Suppressor macrophage (primary cell): ENCODE measurements at regions not wholly inside any gene's neighbourhood (a gene's known extent, or its start where the extent isn't known, plus 50 kb on each side); places are given as distances from the start of the nearest gene placed in this dataset.

Source experiments
- DNase-seq, 4 experiments: peaks; one replicate each; pipeline ENCODE4 v3.0.0-alpha.2; 2020 to 2022

DNA sequence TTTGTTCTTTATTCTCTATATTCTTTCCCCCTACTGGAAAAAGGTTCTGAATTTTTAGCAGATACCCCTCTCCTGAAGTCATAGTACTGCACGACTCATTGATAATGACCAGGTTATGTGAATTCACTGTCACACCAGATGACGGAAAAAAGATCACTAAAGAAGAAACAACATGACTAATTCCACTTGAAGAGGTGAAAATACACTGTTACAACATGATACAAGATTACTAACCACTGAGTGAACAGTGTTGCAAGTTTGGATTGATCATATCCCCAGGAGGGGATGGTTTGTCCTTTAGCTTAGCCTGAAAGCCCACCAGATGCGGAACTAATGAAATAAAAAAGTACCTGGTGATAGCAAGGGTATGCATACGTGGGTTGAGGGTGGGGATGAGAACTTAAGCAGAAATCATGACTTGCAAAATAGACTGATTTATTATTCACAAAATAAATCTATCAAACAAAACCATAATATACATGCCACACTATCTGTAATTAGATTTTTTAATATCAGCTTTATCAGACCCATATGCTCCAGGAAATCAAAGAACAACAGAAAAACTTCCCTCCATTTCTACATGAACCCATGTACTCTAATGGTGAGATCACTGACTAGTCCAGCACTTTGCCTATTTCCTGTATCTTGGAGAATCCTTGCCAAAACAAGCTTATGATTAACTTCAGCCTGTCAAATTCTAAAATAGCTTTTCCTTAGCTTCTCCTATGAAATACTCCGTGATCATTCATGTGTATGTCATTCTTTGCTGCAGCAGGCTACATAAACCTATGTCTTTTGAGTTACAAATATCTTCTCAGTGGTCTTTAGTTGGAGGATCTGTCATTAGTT is 257.4 kb upstream of the AGA start:
- DNase-seq: no peak

DNA sequence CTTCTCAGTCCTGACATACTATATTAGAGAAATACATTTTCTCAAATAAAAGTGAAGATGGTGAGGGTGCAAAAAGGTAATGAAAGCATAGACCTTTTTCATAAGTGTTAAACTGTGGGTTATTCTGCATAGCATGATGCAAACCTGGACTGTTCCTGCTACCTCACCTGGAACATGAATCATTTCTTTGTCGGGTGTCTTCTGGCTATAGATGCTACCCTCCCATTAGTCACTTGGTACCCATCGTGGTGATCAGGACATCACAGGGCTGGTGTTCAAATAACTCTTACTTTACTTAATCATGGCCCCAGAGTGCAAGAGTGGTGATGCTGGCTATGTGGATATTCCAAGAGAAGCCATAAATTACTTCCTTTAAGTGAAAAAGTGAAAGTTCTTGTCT is 264.7 kb upstream of the AGA start:
- DNase-seq: no peak

DNA sequence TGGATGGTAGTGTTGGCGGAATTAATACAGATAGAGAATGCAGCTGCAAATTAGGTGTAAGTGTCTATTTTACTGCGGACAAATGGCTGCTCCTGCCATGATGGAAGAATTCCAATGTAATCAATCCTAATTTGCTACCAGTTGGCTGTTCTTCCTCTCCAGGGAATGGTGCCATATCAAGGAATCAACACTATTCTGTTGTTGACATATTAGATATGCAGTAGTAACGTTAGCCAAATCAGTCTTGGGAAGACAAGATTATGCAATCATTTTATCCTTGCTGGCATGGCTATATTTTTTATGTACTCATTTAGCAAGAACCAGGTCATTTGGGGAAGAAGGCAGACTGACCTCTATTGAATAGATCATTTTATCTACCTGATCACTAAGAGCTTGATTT is 271.2 kb upstream of the AGA start:
- DNase-seq: no peak

DNA sequence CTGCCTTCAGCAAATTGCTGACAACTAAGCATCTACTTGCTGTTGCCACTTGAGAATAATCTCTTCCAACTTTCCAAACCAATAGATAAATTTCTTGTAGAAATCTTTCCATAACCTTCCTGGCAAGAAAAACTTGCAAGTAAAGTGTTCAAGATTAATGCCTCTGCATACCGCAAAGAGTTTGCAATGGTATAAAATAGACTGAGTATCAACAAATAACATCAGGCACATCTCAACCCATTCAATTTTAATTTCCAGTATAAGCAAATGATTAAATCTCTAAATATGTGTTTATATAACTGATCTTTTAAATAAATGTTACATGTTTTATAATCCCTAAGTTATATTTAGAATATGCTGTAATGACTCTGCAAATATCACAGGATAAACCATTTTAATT is 275.2 kb upstream of the AGA start:
- no peak for DNase-seq

DNA sequence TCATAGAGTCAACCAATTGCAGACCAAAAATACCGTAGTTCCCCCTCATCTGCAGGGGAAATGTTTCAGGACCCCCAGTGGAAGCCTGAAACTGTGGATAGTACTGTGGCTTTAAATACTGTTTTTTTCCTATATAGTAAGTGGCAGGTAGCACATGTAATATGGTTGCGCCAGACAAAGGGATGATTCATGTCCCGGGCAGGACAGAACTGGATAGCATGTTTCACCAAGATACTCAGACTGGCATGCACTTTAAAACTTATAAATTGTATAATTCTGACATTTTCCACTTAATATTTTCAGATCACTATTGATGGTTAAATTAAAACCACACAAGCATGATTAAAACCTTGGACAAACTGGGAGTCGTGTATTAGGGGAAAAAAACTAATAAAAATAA is 276.3 kb upstream of the AGA start:
- DNase-seq: no peak

DNA sequence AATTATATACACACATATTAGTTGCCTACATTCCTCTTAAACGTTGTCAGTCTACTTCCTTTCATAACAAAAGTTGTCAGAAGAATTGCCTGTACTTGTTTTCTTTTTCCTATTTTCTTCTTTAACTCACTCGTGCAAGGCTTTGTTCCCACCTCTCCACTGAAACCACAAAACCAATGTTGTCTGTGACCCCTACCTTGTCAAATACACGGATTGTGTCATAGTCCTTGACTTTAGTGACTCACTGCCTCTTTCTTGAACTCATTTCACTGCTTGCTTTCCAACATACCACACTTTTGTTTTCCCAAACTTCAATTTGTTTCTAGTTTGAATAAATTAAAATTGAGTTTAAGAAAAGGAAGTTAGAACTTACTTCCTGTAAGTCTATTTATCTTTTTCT is 283.9 kb upstream of the AGA start:
- DNase-seq: no peak

DNA sequence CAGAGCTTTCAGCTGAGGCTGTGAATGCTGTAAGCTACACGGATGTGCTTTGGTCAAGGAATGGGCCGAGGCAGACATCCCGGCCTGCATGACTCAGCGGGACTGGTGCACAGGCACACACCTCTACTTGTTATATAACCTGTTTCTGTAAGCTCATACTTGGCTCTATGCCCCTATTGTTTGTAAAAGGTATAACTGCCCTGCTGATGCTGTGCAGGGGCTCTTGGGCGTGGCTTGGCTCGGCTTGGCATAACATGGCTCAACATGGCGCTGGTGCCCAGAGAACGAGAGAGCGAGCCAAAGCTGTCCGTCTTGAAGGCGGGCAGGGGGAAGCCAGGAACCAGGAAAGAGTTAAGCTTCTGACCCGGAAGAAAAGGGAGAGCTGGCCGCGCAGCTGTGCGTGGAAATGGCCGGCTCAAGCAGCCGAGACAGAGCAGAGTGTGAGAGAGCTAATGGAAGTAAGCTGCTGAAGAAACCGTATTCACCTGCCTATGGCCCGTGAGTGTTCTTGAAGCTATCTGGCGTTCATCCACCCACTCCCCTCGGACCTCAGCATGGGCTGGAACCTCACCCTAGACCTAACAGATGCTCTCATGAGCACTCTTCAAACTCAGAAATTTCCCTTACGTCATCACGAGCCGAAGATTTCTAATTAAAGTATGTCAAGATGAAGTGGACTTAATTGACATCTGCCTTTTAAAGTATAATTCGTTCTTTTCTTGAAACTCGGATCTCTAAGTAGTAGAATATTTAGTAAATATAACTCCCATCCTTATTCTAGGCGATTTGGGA is 286.3 kb upstream of the AGA start:
- no peak for DNase-seq

DNA sequence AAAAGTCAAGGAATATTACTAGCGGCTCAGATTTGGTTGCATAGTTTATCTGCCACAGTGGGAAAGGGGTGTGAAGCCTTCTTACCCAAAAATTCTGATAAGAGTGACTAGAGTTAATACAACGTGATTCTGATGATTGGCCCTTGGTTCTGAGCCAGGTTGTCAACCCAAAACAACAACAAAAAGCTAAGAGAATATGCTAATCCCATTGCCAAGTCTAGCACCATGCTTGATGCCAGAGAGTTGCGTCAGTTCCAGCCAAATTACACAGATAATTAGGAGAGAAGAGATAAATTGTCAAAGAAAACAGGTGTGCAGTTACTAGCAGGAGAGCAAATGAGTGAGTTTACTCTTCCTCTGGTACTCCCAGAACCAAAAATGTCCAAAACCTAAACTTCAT is 287.4 kb upstream of the AGA start:
- DNase-seq: no peak

DNA sequence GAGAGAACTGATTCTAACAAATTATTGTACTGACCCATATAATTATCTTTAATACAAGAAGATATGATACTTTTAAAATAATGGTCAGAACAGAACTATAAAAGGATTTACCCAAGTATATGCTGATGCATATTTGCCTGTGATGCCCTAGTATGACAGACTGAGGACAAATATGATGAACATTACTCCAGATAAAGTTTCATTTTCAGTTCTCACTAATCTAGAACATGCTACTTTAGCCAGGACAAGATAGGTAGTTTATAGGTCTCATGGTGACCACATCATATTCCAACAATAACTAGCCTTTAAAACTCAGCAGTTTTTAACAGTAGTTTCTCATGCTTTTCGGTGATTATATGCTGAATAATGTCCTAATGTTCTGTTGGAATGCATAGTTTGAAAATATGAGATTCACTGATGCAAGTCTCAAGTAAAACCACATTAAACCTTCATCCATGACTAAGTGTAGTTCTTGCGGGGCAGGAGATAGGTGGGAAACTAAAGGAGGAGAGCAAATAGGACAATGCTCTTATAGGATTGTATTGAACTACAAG is 295.2 kb upstream of the AGA start:
- no peak for DNase-seq

DNA sequence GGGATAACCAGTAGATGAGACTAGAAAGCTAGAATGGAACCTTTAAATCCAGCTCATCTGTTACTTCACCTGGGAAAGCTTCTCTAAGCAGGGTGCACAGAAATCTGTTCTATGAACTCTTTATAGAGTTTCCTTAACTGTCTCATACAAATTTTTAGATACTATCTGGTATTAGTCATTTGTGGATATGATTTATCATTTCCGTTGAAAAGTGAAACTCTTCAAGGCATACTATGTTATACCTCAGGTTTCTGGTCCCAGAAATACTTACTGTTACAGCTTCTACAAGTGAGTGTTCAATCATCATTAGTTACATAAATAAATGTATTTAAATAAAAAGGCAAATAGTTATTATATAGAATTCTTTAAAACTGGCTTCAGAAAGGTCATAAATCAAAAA is 298.3 kb upstream of the AGA start:
- DNase-seq: no peak

DNA sequence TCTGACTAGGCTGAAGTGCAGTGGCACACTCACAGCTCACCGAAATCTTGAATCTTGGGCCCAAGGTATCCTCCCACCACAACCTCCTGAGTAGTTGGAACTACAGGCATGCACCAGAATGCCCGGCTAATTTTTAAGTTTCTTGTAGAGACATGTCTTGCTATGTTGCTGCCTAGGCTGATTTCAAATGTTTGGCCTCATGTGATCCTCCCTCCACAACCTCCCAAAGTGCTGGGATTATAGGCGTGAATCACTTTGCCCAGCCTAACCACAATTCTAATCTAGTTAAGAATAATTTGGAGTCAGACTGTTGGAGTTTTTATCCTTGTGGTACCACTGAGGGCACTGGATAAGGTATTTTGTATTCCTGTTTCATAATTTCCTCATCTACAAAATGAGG is 317.5 kb upstream of the AGA start:
- DNase-seq: no peak

DNA sequence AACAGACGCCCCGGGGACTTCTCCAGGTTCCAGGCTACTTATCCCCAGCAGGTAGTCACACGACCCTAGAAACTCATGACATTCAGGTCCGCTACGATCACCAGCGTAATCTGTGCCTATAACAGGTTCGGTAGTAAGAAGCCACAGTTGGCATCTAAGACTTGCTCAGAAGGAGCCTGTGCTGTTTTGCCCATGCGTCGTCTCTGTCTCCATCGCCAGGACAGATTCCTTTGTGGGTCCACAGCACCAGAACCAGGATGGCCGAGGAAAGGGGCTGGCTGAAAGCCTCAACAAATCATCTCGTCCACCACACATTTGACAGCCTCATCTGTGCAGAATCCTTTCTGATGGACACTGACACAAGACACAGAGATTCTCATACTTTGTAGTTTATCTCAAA is 319.5 kb upstream of the AGA start:
- DNase-seq: no peak

DNA sequence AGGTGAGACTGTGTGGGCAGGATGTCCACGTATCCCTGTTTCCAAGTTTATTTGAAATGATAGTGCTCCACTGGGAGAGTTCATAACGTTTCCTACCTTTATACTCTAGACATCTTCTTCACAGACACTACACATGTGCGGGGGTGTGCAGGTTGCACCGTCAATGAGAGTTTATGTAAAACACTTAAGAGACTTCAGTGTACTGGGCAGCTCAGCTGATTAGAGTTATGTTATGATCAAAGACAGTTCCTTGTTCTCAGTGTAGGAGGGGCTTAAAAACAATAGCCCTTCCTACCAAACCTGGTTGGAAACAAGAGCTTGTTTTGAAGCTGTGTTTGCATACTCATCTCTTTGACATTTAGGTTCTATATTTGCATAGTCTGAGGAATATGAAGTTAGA is 326.9 kb upstream of the AGA start:
- no peak for DNase-seq

DNA sequence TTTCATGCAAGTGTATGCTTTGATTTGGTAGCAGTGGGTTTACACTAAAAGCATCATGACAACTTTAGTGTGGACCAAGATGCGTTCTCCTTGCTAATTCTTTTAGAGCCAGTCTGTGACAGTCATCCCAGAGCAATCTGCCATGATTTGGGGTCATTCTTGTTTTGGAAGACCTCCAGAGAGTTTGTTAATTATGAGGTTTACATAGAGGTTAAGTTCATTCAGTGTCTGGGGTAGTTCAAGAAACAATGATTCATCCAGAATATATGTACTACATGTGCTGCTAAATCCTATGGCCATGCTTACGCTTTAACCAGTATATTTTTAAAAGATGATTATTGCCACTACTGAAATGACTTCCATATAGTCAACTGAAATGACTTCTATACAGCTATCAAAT is 328.5 kb upstream of the AGA start:
- DNase-seq: no peak

DNA sequence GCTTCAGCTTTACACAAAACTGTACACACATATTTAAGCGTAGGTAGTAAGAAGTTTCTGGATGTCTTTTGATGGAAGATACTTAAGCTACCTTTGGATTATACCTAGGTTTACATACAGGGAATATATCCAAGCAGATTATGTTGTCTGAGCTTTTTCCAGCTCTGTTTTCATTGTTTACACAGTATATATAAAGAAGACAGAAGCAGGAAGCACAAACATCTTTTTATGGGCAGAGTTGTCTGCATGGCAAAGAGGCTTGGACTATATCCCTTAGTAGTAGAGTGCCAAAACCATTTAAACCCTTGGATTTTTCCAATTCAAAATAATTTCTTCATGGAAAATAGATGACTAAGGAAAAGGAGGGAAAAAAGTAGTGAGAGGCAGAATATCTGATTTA is 329.4 kb upstream of the AGA start:
- DNase-seq: no peak

DNA sequence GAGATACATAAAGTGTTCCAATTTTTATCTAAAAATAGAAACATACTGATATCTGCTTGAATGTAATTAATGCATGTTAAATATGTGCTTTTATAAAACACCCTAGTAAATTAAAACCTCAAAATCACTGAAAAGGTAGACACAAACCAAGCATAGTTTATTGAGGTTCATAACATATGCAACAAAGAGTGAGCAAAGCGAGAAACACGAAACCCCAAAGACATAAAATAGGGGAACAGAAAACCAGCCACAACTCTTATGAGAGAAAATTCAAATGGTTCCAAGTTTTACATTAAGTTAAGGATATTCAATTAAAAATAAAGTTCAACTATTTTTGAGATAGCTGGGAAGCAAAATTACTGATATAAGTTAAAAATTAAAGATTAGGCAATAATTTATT is 336.4 kb upstream of the AGA start:
- no peak for DNase-seq

DNA sequence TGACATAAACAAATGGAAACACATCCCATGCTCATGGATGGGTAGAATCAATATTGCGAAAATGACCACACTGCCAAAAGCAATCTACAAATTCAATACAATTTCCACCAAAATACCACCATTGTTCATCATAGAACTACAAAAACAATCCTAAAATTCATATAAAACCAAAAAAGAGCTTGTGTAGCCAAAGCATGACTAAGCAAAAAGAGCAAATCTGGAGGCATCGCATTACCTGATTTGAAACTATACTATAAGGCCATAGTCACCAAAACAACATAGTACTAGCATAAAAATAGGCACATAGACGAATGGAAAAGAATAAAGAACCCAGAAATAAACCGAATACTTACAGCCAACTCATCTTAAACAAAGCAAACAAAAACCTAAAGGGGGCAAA is 342.8 kb upstream of the AGA start:
- no peak for DNase-seq

DNA sequence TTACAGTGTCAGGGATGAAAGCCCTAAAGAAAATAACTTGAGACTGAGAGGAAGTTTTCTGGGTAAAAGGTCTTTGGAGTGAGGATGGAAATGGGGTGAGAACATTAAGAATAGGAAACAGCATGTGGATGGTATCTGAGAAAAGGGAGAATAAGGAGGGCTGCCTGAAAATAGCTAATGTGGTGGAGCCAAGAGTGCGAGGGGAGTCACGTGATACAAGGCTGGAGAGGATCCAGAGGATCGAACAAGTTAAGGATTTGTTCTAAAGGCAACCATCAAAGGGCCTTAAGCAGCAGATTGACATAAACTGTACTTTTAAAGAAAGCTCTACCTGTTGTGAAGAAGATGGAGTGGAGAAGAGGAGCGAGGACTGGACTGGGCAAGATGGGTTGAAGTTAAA is 347.4 kb upstream of the AGA start:
- no peak for DNase-seq

DNA sequence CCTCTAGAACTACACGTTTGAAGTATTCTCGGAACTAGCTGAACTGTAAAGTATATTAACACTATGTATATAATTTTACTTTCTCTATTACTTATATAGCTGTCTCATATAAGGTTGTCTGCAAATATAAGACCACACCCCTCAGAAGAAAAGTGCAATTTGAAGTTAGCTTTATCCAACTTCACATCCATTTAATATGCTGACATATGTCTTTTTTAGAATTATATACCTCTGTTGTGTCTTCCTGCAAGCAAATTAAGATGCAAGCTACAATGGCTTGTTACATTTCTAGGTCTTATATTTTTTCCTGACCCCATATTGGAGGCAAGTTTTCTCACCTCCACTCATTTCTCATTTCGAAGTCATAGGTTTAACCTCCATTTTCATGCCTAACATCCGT is 349.0 kb upstream of the AGA start:
- DNase-seq: no peak

DNA sequence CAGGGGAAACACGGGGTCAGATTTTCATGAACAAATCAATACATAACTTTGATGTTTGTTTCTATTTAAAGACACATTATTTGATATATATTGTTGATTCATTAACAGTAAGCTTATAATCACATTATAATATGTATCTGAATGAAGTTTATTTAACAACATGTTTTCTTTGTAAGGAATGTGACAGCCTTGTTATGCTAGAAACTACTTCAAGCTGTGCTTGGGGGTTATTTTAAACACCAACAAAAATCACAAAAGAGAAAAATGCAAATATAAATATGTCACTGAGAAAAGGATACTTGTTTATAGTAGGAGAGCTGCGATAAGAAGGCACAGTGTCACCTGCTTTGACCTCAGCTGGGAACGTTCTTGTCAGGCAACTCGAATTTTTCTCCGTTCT is 354.6 kb upstream of the AGA start:
- no peak for DNase-seq

DNA sequence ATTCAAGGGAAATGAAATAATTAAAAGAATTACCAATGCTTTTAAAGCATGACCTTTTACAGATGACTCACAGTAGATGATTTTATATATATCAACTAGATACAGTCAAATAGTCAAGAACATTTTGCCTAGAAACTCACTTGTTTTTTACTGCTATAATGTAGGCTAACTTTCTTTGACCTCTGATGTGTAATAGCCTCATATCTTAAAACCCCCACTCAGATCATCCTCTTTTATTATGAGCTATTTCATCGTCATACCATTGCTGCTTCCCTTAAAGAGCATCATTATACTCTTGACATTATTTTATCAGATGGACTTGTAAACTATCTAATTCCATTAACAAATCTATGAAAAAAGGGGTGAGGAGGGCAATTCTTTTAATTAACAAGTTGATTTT is 355.9 kb upstream of the AGA start:
- DNase-seq: no peak

DNA sequence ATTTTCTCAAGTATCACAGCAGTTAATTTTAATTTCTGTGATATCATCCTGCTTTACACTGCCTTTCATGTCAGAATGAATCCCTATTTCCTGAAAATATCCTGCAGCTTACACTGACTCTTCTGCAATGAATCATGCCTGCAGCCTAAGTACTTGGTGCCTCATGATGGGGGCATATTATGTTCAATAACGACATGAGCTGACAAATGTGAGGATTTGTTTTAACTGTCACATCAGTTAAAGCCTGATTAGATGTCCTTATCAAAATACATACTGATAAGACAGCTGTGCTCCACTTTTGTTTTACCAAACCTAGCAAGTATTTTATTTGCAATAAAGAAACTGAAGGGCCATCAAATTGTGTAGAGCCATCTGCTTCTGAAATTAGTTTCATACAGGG is 359.9 kb upstream of the AGA start:
- DNase-seq: no peak

DNA sequence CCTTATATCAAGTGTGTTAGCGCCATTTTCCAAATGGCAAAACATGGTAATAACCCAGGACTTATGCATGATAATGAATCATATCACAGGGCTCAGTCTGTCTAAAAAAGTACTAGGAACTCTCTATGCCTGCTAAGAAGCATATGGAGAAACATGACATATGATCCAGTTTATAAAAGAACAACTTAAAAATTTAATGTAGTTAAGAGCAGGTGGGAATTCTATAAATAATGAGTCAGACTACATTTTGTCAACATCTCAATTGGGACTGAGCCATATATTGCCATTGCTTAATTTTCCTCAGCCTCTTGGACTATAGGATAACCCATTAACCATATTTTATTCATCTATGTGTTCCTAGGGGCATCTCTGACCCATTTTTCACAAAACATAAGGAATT is 360.4 kb upstream of the AGA start:
- no peak for DNase-seq

DNA sequence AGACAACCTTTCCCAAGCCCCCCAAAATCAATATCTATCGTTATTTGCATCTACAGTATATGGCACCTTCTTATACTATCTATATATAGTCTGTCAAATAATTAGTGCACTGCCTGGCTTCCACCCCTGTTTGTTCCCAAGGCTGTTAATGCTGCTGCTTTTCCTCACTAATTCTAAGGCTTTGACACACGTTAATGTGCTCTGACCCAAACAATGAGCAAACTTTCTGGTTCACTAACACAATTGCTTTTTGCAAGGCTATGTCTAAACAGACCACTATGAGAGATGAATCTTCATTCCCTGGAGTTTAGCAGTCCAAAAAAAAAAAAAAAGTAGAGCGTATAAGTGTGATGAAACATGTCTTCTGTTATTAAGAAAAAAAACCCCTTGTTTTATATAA is 360.9 kb upstream of the AGA start:
- no peak for DNase-seq
